ENCODE measurements at regions not wholly inside any gene's neighbourhood (a gene's known extent, or its start where the extent isn't known, plus 50 kb on each side); places are given as distances from the start of the nearest gene placed in this dataset.

- TF ChIP-seq CTCF (IDR thresholded peaks at IDR 0.05) = no peak
- no peak for TF ChIP-seq POLR2A (IDR thresholded peaks at IDR 0.05)
Measured at GRCh38 chr13:99103536-99103935, 97.1 kb upstream of the UBAC2 start.

Measured in body of pancreas (tissue), 4 donors.